DOHH2 (cell line): ENCODE measurements at regions not wholly inside any gene's neighbourhood (a gene's known extent, or its start where the extent isn't known, plus 50 kb on each side); places are given as distances from the start of the nearest gene placed in this dataset.

Experiments
- CTCF ChIP-seq: fragments of 200-600 bp; sonication (generic); IDR thresholded peaks from one replicate; pipeline ENCODE4 v1.5.1; 2014; ENCODE audit warnings: antibody characterized with exemption, mild to moderate bottlenecking, low read depth, low read length; ENCODE audit not compliant: poor library complexity, severe bottlenecking
- EZH2phosphoT487 ChIP-seq: fragments of 200-600 bp; sonication (generic); IDR thresholded peaks from 2 replicates; pipeline ENCODE4 v1.6.1; 2017; ENCODE audit warnings: borderline replicate concordance, mild to moderate bottlenecking, antibody characterized with exemption, low read length, moderate library complexity, mixed read lengths

DNA sequence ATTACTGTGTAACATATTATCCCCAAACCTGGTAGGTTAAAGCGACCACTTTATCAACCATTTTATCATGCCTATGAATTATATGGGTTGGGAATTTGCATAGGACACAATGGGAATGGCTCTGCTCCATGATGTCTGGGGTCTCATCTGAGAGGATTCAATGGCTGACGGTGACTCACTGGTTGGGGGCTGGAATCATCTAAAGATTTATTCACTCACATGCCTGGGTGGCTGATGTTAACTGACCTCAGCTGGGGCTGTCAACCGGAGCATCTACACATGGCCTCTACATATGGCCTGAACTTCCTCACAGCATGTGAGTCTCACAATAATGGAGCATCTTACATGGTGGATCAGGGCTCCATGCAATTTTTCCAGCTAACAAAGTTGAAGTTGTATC, 313.1 kb upstream of the PPP2R3A start:
- TF ChIP-seq CTCF (no peak), EZH2phosphoT487 (no peak)
